ENCODE measurements at regions not wholly inside any gene's neighbourhood (a gene's known extent, or its start where the extent isn't known, plus 50 kb on each side); places are given as distances from the start of the nearest gene placed in this dataset.
"Not testable (repeated sequence)": the region's sequence is repeated elsewhere in the genome, so short reads cannot be mapped to it uniquely, and the experiment has no call there.

DNA sequence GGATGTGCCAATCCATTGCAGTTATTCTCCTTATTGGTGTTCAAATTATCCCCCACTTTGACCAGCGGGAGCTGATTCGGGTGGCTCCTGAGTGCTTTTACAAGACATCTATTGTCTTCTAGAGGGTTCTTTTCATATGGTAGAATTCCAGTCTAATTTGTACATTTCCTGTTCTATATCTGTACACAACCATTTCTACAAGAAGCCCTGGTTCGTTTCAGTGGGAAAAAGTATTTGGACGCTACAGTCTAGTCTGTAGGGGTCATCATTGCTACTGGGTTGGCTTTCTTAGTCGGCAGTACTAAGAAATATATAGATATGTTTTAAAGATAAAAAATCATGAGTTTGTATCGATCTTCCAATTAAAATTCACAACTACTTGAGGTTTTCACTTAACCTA is 262.6 kb downstream of the MAP2K6 start:
- H3K4me1 ChIP-seq (ENCODE audit: control insufficient read depth, insufficient read depth, low read length): no peaks in the 10 kb centered on the region
- no peaks in the 10 kb centered on the region for H3K9me3 ChIP-seq (ENCODE audit: control insufficient read depth, insufficient read depth, low read length)
- H3K27ac ChIP-seq (ENCODE audit: low read depth, low read length): no peak overlapping the region
- H3K9ac ChIP-seq (ENCODE audit: low read depth, low read length): no peak overlapping the region
- H3K4me3 ChIP-seq (ENCODE audit: low read depth, low read length): no peak overlapping the region
- H3K27me3 ChIP-seq (ENCODE audit: control insufficient read depth, insufficient read depth, low read length): no peaks in the 10 kb centered on the region
- H3K36me3 ChIP-seq (ENCODE audit: control insufficient read depth, insufficient read depth, low read length): no peaks in the 10 kb centered on the region

DNA sequence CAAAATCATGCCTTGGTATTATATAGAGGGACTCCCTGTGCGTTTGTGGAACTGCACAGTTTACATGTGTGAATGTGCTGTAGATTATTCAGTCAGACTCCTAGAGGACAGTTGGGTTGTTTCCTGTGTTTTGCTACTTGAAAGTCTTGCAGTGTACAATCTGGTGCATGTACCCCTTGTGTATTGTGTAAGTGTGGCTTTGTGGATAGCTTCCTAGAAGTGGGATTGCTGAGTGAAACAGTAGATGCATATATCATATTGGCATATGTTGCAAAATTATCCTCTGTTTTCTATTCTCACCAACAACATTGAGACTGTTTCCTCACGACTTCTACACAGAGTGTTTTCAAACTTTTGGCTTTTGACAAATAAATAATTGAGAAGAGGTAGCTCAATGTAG is 263.7 kb downstream of the MAP2K6 start:
- Histone ChIP-seq H3K9ac (ENCODE audit: low read depth, low read length) (no peak overlapping the region), H3K4me3 (ENCODE audit: low read depth, low read length) (no peak overlapping the region), H3K4me1 (ENCODE audit: control insufficient read depth, insufficient read depth, low read length) (no peaks in the 10 kb centered on the region), H3K27ac (ENCODE audit: low read depth, low read length) (no peak overlapping the region), H3K9me3 (ENCODE audit: control insufficient read depth, insufficient read depth, low read length) (no peaks in the 10 kb centered on the region), H3K27me3 (ENCODE audit: control insufficient read depth, insufficient read depth, low read length) (no peaks in the 10 kb centered on the region), H3K36me3 (ENCODE audit: control insufficient read depth, insufficient read depth, low read length) (no peaks in the 10 kb centered on the region)

DNA sequence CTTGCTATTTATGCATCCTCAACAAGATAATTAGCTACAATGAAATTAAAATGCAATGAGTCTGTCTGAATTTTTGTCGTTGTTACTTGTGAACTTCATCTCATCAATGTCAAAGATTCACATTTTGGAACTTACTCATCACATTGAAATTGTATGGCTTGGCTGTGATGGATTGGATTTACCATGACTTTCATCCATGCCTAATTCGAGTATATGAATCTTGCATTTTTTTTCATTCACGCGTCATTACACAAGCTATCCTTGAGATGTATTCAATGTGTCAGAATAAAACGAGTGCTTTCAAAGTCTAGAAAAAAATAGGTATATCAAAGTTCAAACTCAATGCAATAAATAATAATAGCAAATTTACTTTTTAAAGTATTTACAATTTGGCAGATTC is 265.3 kb downstream of the MAP2K6 start:
- no peak overlapping the region for H3K27ac ChIP-seq (ENCODE audit: low read depth, low read length)
- H3K4me3 ChIP-seq (ENCODE audit: low read depth, low read length): no peak overlapping the region
- H3K4me1 ChIP-seq (ENCODE audit: control insufficient read depth, insufficient read depth, low read length): no peaks in the 10 kb centered on the region
- H3K36me3 ChIP-seq (ENCODE audit: control insufficient read depth, insufficient read depth, low read length): no peaks in the 10 kb centered on the region
- no peaks in the 10 kb centered on the region for H3K9me3 ChIP-seq (ENCODE audit: control insufficient read depth, insufficient read depth, low read length)
- H3K9ac ChIP-seq (ENCODE audit: low read depth, low read length): no peak overlapping the region
- H3K27me3 ChIP-seq (ENCODE audit: control insufficient read depth, insufficient read depth, low read length): no peaks in the 10 kb centered on the region

DNA sequence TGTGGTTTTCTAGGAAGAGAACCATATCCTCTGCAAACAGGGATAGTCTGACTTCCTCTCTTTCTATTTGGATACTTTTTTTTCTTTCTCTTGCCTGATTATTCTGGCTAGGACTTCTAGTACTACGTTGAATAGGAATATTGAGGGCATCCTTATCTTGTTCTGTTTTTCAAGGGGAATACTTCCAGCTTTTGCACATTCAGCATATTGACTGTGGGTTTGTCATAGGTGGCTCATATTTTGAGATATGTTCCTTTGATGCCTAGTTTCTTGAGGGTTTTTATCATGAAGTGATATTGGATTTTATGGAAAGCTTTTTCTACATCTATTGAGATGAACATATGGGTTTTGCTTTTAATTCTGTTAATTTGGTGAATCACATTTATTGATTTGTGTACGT is 269.8 kb downstream of the MAP2K6 start:
- no peaks in the 10 kb centered on the region for H3K36me3 ChIP-seq (ENCODE audit: control insufficient read depth, insufficient read depth, low read length)
- H3K9ac ChIP-seq (ENCODE audit: low read depth, low read length): no peak overlapping the region
- peaks cover 4% of the 10 kb centered on the region; the same call in 1 of the 2 replicates for H3K4me1 ChIP-seq (ENCODE audit: control insufficient read depth, insufficient read depth, low read length)
- H3K27me3 ChIP-seq (ENCODE audit: control insufficient read depth, insufficient read depth, low read length): no peaks in the 10 kb centered on the region
- no peak overlapping the region for H3K4me3 ChIP-seq (ENCODE audit: low read depth, low read length)
- no peaks in the 10 kb centered on the region for H3K9me3 ChIP-seq (ENCODE audit: control insufficient read depth, insufficient read depth, low read length)
- H3K27ac ChIP-seq (ENCODE audit: low read depth, low read length): no peak overlapping the region

DNA sequence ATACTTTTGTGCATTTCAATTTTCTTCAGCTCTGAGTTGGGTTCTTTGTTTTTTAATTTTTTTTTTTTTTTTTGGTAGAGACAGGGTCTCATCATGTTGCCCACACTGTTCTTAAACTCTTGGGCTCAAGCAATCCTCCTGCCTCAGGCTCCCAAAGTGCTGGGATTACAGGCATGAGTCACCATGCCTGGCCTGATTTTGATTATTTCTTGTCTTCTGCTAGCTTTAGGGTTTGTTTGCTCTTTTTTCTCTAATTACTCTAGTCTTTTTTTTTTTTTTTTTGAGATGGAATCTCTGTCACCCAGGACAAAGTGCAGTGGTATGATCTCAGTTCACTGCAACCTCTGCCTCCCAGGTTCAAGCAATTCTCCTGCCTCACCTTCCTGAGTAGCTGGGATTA is 270.7 kb downstream of the MAP2K6 start:
- not testable (repeated sequence) for H3K27me3 ChIP-seq (ENCODE audit: control insufficient read depth, insufficient read depth, low read length); H3K4me1 ChIP-seq (ENCODE audit: control insufficient read depth, insufficient read depth, low read length); H3K27ac ChIP-seq (ENCODE audit: low read depth, low read length); H3K36me3 ChIP-seq (ENCODE audit: control insufficient read depth, insufficient read depth, low read length); H3K9ac ChIP-seq (ENCODE audit: low read depth, low read length); H3K9me3 ChIP-seq (ENCODE audit: control insufficient read depth, insufficient read depth, low read length); H3K4me3 ChIP-seq (ENCODE audit: low read depth, low read length)

DNA sequence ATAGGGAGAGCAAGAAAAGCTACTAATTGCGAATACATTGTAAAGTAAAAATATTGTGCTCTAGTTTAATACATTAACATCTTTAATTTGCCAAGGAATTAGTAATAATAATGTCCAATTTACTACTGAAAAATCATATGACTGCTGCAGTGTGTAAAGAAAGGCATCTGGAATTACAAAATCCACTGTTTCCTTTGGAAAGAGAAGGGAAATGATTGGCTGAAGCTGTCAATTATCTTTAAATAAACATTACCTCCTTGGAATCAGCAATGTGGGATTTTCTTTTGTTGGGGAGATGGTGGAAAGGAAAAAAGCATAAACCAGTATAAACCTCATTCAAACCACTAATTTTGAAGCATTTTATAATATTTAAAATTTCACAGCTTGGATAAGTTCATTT is 276.0 kb downstream of the MAP2K6 start:
- Histone ChIP-seq H3K9me3 (ENCODE audit: control insufficient read depth, insufficient read depth, low read length) (no peaks in the 10 kb centered on the region), H3K27me3 (ENCODE audit: control insufficient read depth, insufficient read depth, low read length) (no peaks in the 10 kb centered on the region), H3K36me3 (ENCODE audit: control insufficient read depth, insufficient read depth, low read length) (no peaks in the 10 kb centered on the region), H3K9ac (ENCODE audit: low read depth, low read length) (no peak overlapping the region), H3K27ac (ENCODE audit: low read depth, low read length) (no peak overlapping the region), H3K4me1 (ENCODE audit: control insufficient read depth, insufficient read depth, low read length) (peaks cover 4% of the 10 kb centered on the region; the same call in 1 of the 2 replicates), H3K4me3 (ENCODE audit: low read depth, low read length) (no peak overlapping the region)

DNA sequence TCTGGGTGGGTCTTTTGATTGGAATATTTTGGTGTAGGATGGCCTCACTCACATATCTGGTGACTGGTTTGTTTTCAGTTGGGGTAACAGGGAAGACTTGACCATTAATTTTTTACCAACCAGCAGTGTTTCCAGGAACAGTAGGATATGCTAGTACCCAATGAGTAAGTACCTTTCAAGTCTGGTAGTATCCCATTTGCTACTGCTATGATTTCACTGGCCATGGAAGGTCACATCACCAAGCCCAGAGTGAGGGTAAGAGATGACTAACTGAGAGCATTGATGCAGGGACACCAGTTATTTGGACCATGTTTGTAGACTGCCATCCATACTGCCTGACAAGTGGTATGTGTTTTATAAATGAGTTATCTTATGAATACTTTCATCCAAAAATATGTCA is 277.7 kb downstream of the MAP2K6 start:
- no peaks in the 10 kb centered on the region for H3K27me3 ChIP-seq (ENCODE audit: control insufficient read depth, insufficient read depth, low read length)
- H3K9ac ChIP-seq (ENCODE audit: low read depth, low read length): no peak overlapping the region
- H3K9me3 ChIP-seq (ENCODE audit: control insufficient read depth, insufficient read depth, low read length): peaks cover 7% of the 10 kb centered on the region; the same call in 1 of the 2 replicates
- no peak overlapping the region for H3K27ac ChIP-seq (ENCODE audit: low read depth, low read length)
- peaks cover 4% of the 10 kb centered on the region; the same call in 1 of the 2 replicates for H3K4me1 ChIP-seq (ENCODE audit: control insufficient read depth, insufficient read depth, low read length)
- H3K36me3 ChIP-seq (ENCODE audit: control insufficient read depth, insufficient read depth, low read length): no peaks in the 10 kb centered on the region
- no peak overlapping the region for H3K4me3 ChIP-seq (ENCODE audit: low read depth, low read length)

DNA sequence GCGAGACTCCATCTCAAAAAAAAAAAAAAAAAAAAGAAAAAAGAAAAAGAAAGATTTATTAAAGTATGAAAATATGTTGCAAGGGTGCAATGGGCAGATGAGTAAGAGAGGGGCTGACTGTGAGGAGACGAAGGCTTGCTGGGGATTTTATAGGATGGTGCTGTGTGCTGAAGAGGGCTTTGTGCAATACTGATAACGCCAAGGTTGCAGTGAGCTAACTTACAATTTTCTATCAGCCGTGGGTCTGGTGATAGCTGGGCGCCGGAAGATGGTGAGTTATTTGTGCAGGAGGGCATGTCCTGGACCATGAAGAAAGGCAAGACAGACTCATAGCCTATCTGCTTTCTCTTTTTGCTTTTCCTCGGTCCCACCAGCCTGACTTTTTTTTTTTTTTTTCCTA is 281.1 kb downstream of the MAP2K6 start:
- H3K36me3 ChIP-seq (ENCODE audit: control insufficient read depth, insufficient read depth, low read length): no peaks in the 10 kb centered on the region
- no peak overlapping the region for H3K27ac ChIP-seq (ENCODE audit: low read depth, low read length)
- no peaks in the 10 kb centered on the region for H3K27me3 ChIP-seq (ENCODE audit: control insufficient read depth, insufficient read depth, low read length)
- no peak overlapping the region for H3K9ac ChIP-seq (ENCODE audit: low read depth, low read length)
- H3K4me3 ChIP-seq (ENCODE audit: low read depth, low read length): no peak overlapping the region
- no peaks in the 10 kb centered on the region for H3K4me1 ChIP-seq (ENCODE audit: control insufficient read depth, insufficient read depth, low read length)
- peaks cover 23% of the 10 kb centered on the region for H3K9me3 ChIP-seq (ENCODE audit: control insufficient read depth, insufficient read depth, low read length)

DNA sequence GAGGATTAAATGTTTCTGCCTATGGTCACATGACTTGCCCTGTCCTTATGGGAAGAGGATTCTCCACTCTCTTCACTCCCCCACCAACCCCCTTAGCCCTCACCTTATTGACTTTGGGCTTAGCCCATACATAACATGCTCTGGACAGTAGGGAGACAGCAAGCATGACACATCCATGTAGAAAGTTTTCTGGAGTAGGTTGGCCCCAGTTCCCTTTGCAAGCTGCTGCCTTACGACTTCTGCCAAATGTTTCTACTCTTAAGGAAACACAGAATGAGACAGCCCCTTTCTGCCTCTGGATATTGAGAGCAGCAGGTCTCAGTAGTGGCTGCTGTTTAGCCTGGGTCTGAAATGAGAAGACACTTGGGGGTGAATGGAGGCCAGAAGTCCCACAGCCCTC is 282.2 kb downstream of the MAP2K6 start:
- Histone ChIP-seq H3K9ac (ENCODE audit: low read depth, low read length) (no peak overlapping the region), H3K27ac (ENCODE audit: low read depth, low read length) (no peak overlapping the region), H3K4me1 (ENCODE audit: control insufficient read depth, insufficient read depth, low read length) (no peaks in the 10 kb centered on the region), H3K9me3 (ENCODE audit: control insufficient read depth, insufficient read depth, low read length) (peaks cover 27% of the 10 kb centered on the region), H3K4me3 (ENCODE audit: low read depth, low read length) (no peak overlapping the region), H3K27me3 (ENCODE audit: control insufficient read depth, insufficient read depth, low read length) (no peaks in the 10 kb centered on the region), H3K36me3 (ENCODE audit: control insufficient read depth, insufficient read depth, low read length) (no peaks in the 10 kb centered on the region)

DNA sequence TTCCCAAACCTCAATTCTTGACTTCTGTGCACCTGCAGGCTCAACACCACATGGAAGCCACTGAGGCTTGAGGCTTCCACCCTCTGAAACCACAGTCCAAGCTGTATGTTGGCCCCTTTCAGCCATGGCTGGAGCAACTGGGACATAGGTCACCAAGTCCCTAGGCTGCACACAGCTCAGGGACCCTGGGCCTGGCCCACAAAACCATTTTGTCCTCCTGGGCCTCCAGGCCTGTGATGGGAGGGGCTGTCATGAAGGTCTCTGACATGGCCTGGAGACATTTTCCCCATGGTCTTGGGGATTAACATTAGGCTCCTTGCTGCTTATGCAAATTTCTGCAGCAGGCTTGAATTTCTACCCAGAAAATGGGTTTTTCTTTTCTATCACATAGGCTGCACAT is 283.9 kb downstream of the MAP2K6 start:
- not testable (repeated sequence) for H3K36me3 ChIP-seq (ENCODE audit: control insufficient read depth, insufficient read depth, low read length); H3K27ac ChIP-seq (ENCODE audit: low read depth, low read length); H3K4me1 ChIP-seq (ENCODE audit: control insufficient read depth, insufficient read depth, low read length); H3K9ac ChIP-seq (ENCODE audit: low read depth, low read length); H3K27me3 ChIP-seq (ENCODE audit: control insufficient read depth, insufficient read depth, low read length); H3K4me3 ChIP-seq (ENCODE audit: low read depth, low read length)
- peaks cover 27% of the 10 kb centered on the region for H3K9me3 ChIP-seq (ENCODE audit: control insufficient read depth, insufficient read depth, low read length)

DNA sequence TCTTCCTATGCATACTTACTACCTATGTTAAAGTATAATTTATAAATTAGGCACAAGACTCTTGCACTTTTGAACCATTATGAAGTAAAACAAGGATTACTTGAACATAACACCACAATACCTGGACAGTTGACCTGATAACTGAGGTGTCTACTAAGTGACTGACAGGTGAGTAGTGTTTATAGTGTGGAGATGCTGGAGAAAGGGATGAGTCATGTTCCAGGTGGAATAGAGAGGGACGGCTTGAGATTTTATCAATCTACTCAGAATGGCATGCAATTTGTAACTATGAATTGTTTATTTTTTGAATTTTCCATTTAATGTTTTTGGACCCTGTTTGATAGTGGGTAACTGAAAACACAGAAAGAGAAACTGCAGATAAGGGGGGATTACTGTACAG is 287.6 kb downstream of the MAP2K6 start:
- no peaks in the 10 kb centered on the region for H3K36me3 ChIP-seq (ENCODE audit: control insufficient read depth, insufficient read depth, low read length)
- peaks cover 20% of the 10 kb centered on the region for H3K9me3 ChIP-seq (ENCODE audit: control insufficient read depth, insufficient read depth, low read length)
- no peak overlapping the region for H3K27ac ChIP-seq (ENCODE audit: low read depth, low read length)
- no peaks in the 10 kb centered on the region for H3K27me3 ChIP-seq (ENCODE audit: control insufficient read depth, insufficient read depth, low read length)
- H3K9ac ChIP-seq (ENCODE audit: low read depth, low read length): no peak overlapping the region
- H3K4me3 ChIP-seq (ENCODE audit: low read depth, low read length): no peak overlapping the region
- no peaks in the 10 kb centered on the region for H3K4me1 ChIP-seq (ENCODE audit: control insufficient read depth, insufficient read depth, low read length)

DNA sequence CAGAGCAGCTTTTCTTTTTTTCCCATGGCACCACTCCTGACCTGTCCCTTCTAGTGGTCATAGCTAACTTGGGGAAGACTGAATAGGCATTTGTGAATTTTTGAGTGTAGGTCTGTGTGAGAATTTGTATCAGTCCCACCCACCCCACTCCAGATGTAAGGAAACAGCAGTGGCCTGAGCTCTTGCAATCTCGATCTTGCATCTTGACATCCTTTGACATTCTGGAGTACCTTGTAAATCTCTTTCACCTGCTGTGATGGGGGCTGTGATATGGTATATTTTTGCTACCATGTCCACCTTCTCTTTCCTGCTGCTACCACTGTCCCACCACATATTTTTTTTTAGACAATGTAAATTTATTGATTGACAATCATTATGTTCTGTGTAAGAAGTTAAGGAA is 289.3 kb downstream of the MAP2K6 start:
- Histone ChIP-seq H3K27me3 (ENCODE audit: control insufficient read depth, insufficient read depth, low read length) (no peaks in the 10 kb centered on the region), H3K36me3 (ENCODE audit: control insufficient read depth, insufficient read depth, low read length) (no peaks in the 10 kb centered on the region), H3K9me3 (ENCODE audit: control insufficient read depth, insufficient read depth, low read length) (peaks cover 8% of the 10 kb centered on the region; the same call in 1 of the 2 replicates)

More for the DNA sequence above, 289.3 kb downstream of the MAP2K6 start:
- Histone ChIP-seq H3K9ac (ENCODE audit: low read depth, low read length) (no peak overlapping the region), H3K4me3 (ENCODE audit: low read depth, low read length) (no peak overlapping the region), H3K4me1 (ENCODE audit: control insufficient read depth, insufficient read depth, low read length) (no peaks in the 10 kb centered on the region), H3K27ac (ENCODE audit: low read depth, low read length) (no peak overlapping the region)
